CD14-positive monocyte (primary cell): ENCODE measurements at regions not wholly inside any gene's neighbourhood (a gene's known extent, or its start where the extent isn't known, plus 50 kb on each side); places are given as distances from the start of the nearest gene placed in this dataset.

Source experiments
- DNase-seq, 3 donors: peaks; one replicate each; pipeline ENCODE4 v3.0.0-alpha.2; 2011 to 2022
- H2AFZ ChIP-seq: 2 replicates; pipeline ENCODE4 v1.6.0; 2012; ENCODE audit warnings: mild to moderate bottlenecking, low read depth, low read length, inconsistent platforms; ENCODE audit not compliant: insufficient read depth, poor library complexity, severe bottlenecking
- H3K27ac ChIP-seq, 2 donors: 1 replicate in 1 of 2; 2 replicates in 1 of 2; pipeline ENCODE4 v1.5.1; 2012 to 2013; ENCODE audit warnings: low read length in 2 of 2, control low read depth in 1 of 2, inconsistent platforms in 1 of 2, low read depth in 1 of 2, mild to moderate bottlenecking in 1 of 2
- H3K27me3 ChIP-seq, 2 donors: one replicate each; pipeline versions ENCODE4 v1.6.0 to v1.6.1; 2011 to 2013; ENCODE audit warnings: low read length in 2 of 2; ENCODE audit not compliant: control insufficient read depth in 2 of 2, insufficient read depth in 2 of 2
- H3K36me3 ChIP-seq, 2 donors: replicated peaks in 1 of 2; 1 replicate in 1 of 2; 2 replicates in 1 of 2; pipeline versions ENCODE4 v1.5.1 to v1.6.1; 2012 to 2013; ENCODE audit warnings: low read length in 2 of 2, control low read depth in 1 of 2, inconsistent platforms in 1 of 2, mild to moderate bottlenecking in 1 of 2; ENCODE audit not compliant: insufficient read depth in 2 of 2, control insufficient read depth in 1 of 2
- H3K4me1 ChIP-seq, 2 donors: 1 replicate in 1 of 2; 2 replicates in 1 of 2; pipeline versions ENCODE4 v1.5.1 to v1.6.1; 2012 to 2013; ENCODE audit warnings: low read length in 2 of 2, control low read depth in 1 of 2, inconsistent platforms in 1 of 2, mild to moderate bottlenecking in 1 of 2, moderate library complexity in 1 of 2; ENCODE audit not compliant: insufficient read depth in 2 of 2, control insufficient read depth in 1 of 2
- H3K4me2 ChIP-seq: replicated peaks from 2 replicates; pipeline ENCODE3; 2012; ENCODE audit warnings: low read length, moderate library complexity, mild to moderate bottlenecking; ENCODE audit not compliant: poor library complexity, severe bottlenecking; ENCODE audit errors: extremely low read depth
- H3K4me3 ChIP-seq, 3 experiments: fragments of 200-600 bp in 1 of 3; sonication (generic) in 1 of 3; replicated peaks in 1 of 3; 1 replicate in 2 of 3; 2 replicates in 1 of 3; pipeline ENCODE4 v1.5.1; 2011 to 2013; ENCODE audit warnings: low read length in 3 of 3, mild to moderate bottlenecking in 3 of 3, control low read depth in 2 of 3, low read depth in 2 of 3, inconsistent platforms in 1 of 3, moderate library complexity in 1 of 3
- H3K79me2 ChIP-seq: 2 replicates; pipeline ENCODE4 v1.6.0; 2012; ENCODE audit warnings: mild to moderate bottlenecking, control low read depth, inconsistent platforms, low read length, moderate library complexity; ENCODE audit not compliant: insufficient read depth
- H3K9ac ChIP-seq: 2 replicates; pipeline ENCODE4 v1.6.0; 2017; ENCODE audit warnings: low read length, mild to moderate bottlenecking; ENCODE audit not compliant: insufficient read depth, poor library complexity, severe bottlenecking
- H3K9me3 ChIP-seq, 2 donors: replicated peaks in 1 of 2; 1 replicate in 1 of 2; 2 replicates in 1 of 2; pipeline versions ENCODE4 v1.5.1 to v1.6.1; 2012 to 2013; ENCODE audit warnings: low read length in 2 of 2, control low read depth in 1 of 2; ENCODE audit not compliant: control insufficient read depth in 1 of 2, insufficient read depth in 1 of 2
- H4K20me1 ChIP-seq: 2 replicates; pipeline ENCODE4 v1.6.0; 2012; ENCODE audit warnings: mild to moderate bottlenecking, low read length, control low read depth, moderate library complexity; ENCODE audit not compliant: insufficient read depth
- H3K27ac Mint-ChIP-seq, 7 donors: one replicate each; pipeline ENCODE4 v1.8.0; 2020; ENCODE audit warnings: mild to moderate bottlenecking in 7 of 7, mixed read lengths in 7 of 7, moderate library complexity in 6 of 7, inconsistent platforms in 2 of 7
- H3K27me3 Mint-ChIP-seq, 3 donors: one replicate each; pipeline ENCODE4 v1.8.0; 2021 to 2022; ENCODE audit warnings: low read depth in 3 of 3, mild to moderate bottlenecking in 3 of 3, mixed read lengths in 3 of 3, moderate library complexity in 3 of 3, inconsistent platforms in 1 of 3
- H3K36me3 Mint-ChIP-seq, 2 donors: one replicate each; pipeline ENCODE4 v1.8.0; 2020; ENCODE audit warnings: mixed read lengths in 2 of 2, inconsistent platforms in 1 of 2, mild to moderate bottlenecking in 1 of 2
- H3K4me1 Mint-ChIP-seq: one replicate; pipeline ENCODE4 v1.8.0; 2020; ENCODE audit warnings: mild to moderate bottlenecking, mixed read lengths
- H3K4me3 Mint-ChIP-seq, 2 donors: one replicate each; pipeline ENCODE4 v1.8.0; 2020; ENCODE audit warnings: mild to moderate bottlenecking in 2 of 2, mixed read lengths in 2 of 2, moderate library complexity in 1 of 2
- H3K9me3 Mint-ChIP-seq, 7 donors: one replicate each; pipeline ENCODE4 v1.8.0; 2020 to 2022; ENCODE audit warnings: mixed read lengths in 7 of 7, mild to moderate bottlenecking in 6 of 7, moderate library complexity in 6 of 7, inconsistent platforms in 2 of 7
- CTCF ChIP-seq: fragments of 200-600 bp; IDR thresholded peaks from one replicate; pipeline ENCODE4 v1.8.0; 2022; ENCODE audit warnings: antibody characterized with exemption, mild to moderate bottlenecking
- WGBS: methylation state at CpG from one replicate; pipeline ENCODE4 v1.1.5; 2013; ENCODE audit warnings: missing lambda C conversion rate; ENCODE audit not compliant: insufficient coverage; 5-methylcytosine and 5-hydroxymethylcytosine counted together
- intact Hi-C, 2 donors: fragments of 100-400 bp; cut with micrococcal nuclease; formaldehyde crosslinking; loops; one replicate each; pipeline versions ENCODE4 v1.15.0 to v1.15.1; 2023

GRCh38 chr5:74231697-74232096 lies 408.8 kb downstream of the ENC1 start:
- Histone ChIP-seq H3K79me2 (no peaks in the 10 kb centered on the region), H3K4me2 (no peak overlapping the region), H3K27me3 (no peaks in the 10 kb centered on the region), H3K27ac (no peak overlapping the region), H3K4me3 (no peak overlapping the region), H3K4me1 (no peaks in the 10 kb centered on the region), H3K9me3 (no peaks in the 10 kb centered on the region), H3K9ac (no peak overlapping the region), H4K20me1 (no peaks in the 10 kb centered on the region), H2AFZ (no peak overlapping the region), H3K36me3 (no peaks in the 10 kb centered on the region)
- peaks cover 2% of the 10 kb centered on the region for H3K4me1 Mint-ChIP-seq
- intact Hi-C loops = no loop called here
- 87% methylated on average over 4 of the region's 5 CpGs for WGBS
- no peak overlapping the region for H3K27ac Mint-ChIP-seq
- H3K9me3 Mint-ChIP-seq = peaks cover 0 to 6% (median 2%) of the 10 kb centered on the region in 7 donors
- no peak for TF ChIP-seq CTCF
- no peaks in the 10 kb centered on the region for H3K36me3 Mint-ChIP-seq
- peaks cover 2 to 7% (median 2%) of the 10 kb centered on the region in 3 donors for H3K27me3 Mint-ChIP-seq
- H3K4me3 Mint-ChIP-seq = no peak overlapping the region
- DNase-seq = no peak

- H3K27me3 Mint-ChIP-seq = peaks cover 3 to 8% (median 7%) of the 10 kb centered on the region in 3 donors
- no peak overlapping the region for H3K4me3 Mint-ChIP-seq
- 67% methylated on average over 3 of the region's 4 CpGs for WGBS
Observed at GRCh38 chr5:74226716-74227485, 413.6 kb downstream of the ENC1 start.

More at GRCh38 chr5:74226716-74227485, 413.6 kb downstream of the ENC1 start:
- intact Hi-C loops = no loop called here
- Histone ChIP-seq H3K9me3 (no peaks in the 10 kb centered on the region), H3K36me3 (no peaks in the 10 kb centered on the region), H3K4me3 (no peak overlapping the region), H2AFZ (no peak overlapping the region), H3K27me3 (no peaks in the 10 kb centered on the region), H3K9ac (no peak overlapping the region), H3K4me2 (no peak overlapping the region), H3K27ac (no peak overlapping the region), H4K20me1 (no peaks in the 10 kb centered on the region), H3K79me2 (no peaks in the 10 kb centered on the region), H3K4me1 (no peaks in the 10 kb centered on the region)
- H3K27ac Mint-ChIP-seq = no peak overlapping the region
- H3K36me3 Mint-ChIP-seq = no peaks in the 10 kb centered on the region
- no peak for TF ChIP-seq CTCF
- no peak for DNase-seq
- peaks cover 6% of the 10 kb centered on the region for H3K4me1 Mint-ChIP-seq
- peaks cover 1 to 17% (median 5%) of the 10 kb centered on the region in 7 donors for H3K9me3 Mint-ChIP-seq
